Parathyroid adenoma (tissue), 2 donors: ENCODE measurements at regions not wholly inside any gene's neighbourhood (a gene's known extent, or its start where the extent isn't known, plus 50 kb on each side); places are given as distances from the start of the nearest gene placed in this dataset.

Experiments
- H2AFZ ChIP-seq: fragments of 300-600 bp; sonication (generic); one replicate; pipeline ENCODE4 v1.7.0; 2017; ENCODE audit warnings: antibody characterized with exemption, mild to moderate bottlenecking
- H3K27ac ChIP-seq: fragments of 300-600 bp; sonication (generic); one replicate; pipeline ENCODE4 v1.7.0; 2017
- H3K27me3 ChIP-seq: fragments of 300-600 bp; sonication (generic); one replicate; pipeline ENCODE4 v1.7.0; 2017; ENCODE audit warnings: low read length; ENCODE audit not compliant: control insufficient read depth, insufficient read depth
- H3K36me3 ChIP-seq: fragments of 300-600 bp; sonication (generic); one replicate; pipeline ENCODE4 v1.7.0; 2017; ENCODE audit warnings: low read length; ENCODE audit not compliant: control insufficient read depth, insufficient read depth
- H3K4me1 ChIP-seq: fragments of 300-600 bp; sonication (generic); one replicate; pipeline ENCODE4 v1.7.0; 2017; ENCODE audit warnings: control low read depth
- H3K4me2 ChIP-seq: fragments of 300-600 bp; sonication (generic); one replicate; pipeline ENCODE4 v1.7.0; 2017; ENCODE audit warnings: low read length
- H3K4me3 ChIP-seq: fragments of 300-600 bp; sonication (generic); one replicate; pipeline ENCODE4 v1.7.0; 2017; ENCODE audit warnings: low read depth, low read length
- H3K79me2 ChIP-seq: fragments of 300-600 bp; sonication (generic); one replicate; pipeline ENCODE4 v1.7.0; 2017; ENCODE audit warnings: control low read depth
- H3K9ac ChIP-seq: fragments of 300-600 bp; sonication (generic); one replicate; pipeline ENCODE4 v1.7.0; 2017; ENCODE audit warnings: mild to moderate bottlenecking
- H3K9me3 ChIP-seq: fragments of 300-600 bp; sonication (generic); one replicate; pipeline ENCODE4 v1.7.0; 2017; ENCODE audit warnings: low read length; ENCODE audit not compliant: control insufficient read depth
- CTCF ChIP-seq: fragments of 300-600 bp; sonication (generic); IDR thresholded peaks from one replicate; pipeline ENCODE4 v1.7.0; 2017; ENCODE audit warnings: antibody characterized with exemption, mild to moderate bottlenecking
- donor health status: primary hyperparathyroidism.

- H3K36me3 ChIP-seq: no peaks in the 10 kb centered on the region
- H3K9me3 ChIP-seq: no peaks in the 10 kb centered on the region
- H3K27ac ChIP-seq: no peak overlapping the region
- no peaks in the 10 kb centered on the region for H3K27me3 ChIP-seq
- no peak overlapping the region for H3K4me3 ChIP-seq
- no peaks in the 10 kb centered on the region for H3K79me2 ChIP-seq
- no peak for TF ChIP-seq CTCF
- no peak overlapping the region for H3K9ac ChIP-seq
- H3K4me2 ChIP-seq: no peak overlapping the region
- no peak overlapping the region for H2AFZ ChIP-seq
- H3K4me1 ChIP-seq: peaks cover 3% of the 10 kb centered on the region
These were observed 68.8 kb upstream of the SLC6A6 start for GRCh38 chr3:14333621-14334020.

DNA sequence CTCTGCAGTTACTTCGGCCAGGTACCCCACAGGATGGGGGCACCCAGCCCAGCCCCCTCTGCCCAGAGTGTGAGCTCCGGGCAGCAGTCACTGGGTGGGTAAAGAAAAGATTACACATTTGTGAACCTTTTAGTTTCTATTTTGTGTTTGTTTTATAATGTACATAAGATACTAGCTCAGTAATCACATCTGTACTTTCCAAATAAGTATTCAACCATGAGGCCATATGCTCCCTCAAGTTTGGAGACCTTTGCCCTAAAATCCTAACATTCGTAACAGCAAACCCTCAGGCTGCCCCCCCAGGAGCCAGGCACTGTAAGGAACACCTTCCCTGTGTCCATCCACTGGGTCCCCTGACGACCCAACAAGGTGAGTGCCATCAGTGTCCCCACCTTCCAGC is 68.3 kb upstream of the SLC6A6 start:
- no peaks in the 10 kb centered on the region for H3K36me3 ChIP-seq
- H3K27ac ChIP-seq: no peak overlapping the region
- H3K4me3 ChIP-seq: no peak overlapping the region
- peaks cover 3% of the 10 kb centered on the region for H3K4me1 ChIP-seq
- no peak overlapping the region for H3K9ac ChIP-seq
- no peaks in the 10 kb centered on the region for H3K9me3 ChIP-seq
- no peak overlapping the region for H2AFZ ChIP-seq
- no peak for TF ChIP-seq CTCF
- no peaks in the 10 kb centered on the region for H3K79me2 ChIP-seq
- H3K4me2 ChIP-seq: no peak overlapping the region
- no peaks in the 10 kb centered on the region for H3K27me3 ChIP-seq

DNA sequence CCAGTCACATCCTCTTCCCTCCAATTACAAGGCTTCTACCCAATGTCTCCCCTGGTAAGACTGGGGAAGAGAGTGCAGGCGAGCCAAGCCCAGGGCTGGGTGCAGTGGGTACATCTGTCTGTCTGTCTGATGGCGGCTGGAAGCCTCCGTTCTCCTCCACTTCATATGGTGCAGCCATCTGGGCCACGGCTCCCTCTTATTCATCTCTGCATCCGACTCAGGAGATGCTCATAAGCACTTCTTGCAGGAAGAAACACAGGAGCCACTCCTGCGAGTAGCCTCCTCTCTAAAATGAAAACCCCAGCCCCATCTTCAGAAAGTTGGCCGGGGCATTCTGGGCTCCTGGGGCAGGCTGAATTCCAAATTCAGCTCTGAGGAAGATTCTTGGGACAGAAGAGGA is 67.5 kb upstream of the SLC6A6 start:
- H3K27ac ChIP-seq: no peak overlapping the region
- H3K9ac ChIP-seq: no peak overlapping the region
- H2AFZ ChIP-seq: no peak overlapping the region
- H3K79me2 ChIP-seq: no peaks in the 10 kb centered on the region
- H3K4me3 ChIP-seq: no peak overlapping the region
- no peak overlapping the region for H3K4me2 ChIP-seq
- H3K27me3 ChIP-seq: no peaks in the 10 kb centered on the region
- no peaks in the 10 kb centered on the region for H3K36me3 ChIP-seq
- TF ChIP-seq CTCF: no peak
- no peaks in the 10 kb centered on the region for H3K4me1 ChIP-seq
- H3K9me3 ChIP-seq: no peaks in the 10 kb centered on the region

DNA sequence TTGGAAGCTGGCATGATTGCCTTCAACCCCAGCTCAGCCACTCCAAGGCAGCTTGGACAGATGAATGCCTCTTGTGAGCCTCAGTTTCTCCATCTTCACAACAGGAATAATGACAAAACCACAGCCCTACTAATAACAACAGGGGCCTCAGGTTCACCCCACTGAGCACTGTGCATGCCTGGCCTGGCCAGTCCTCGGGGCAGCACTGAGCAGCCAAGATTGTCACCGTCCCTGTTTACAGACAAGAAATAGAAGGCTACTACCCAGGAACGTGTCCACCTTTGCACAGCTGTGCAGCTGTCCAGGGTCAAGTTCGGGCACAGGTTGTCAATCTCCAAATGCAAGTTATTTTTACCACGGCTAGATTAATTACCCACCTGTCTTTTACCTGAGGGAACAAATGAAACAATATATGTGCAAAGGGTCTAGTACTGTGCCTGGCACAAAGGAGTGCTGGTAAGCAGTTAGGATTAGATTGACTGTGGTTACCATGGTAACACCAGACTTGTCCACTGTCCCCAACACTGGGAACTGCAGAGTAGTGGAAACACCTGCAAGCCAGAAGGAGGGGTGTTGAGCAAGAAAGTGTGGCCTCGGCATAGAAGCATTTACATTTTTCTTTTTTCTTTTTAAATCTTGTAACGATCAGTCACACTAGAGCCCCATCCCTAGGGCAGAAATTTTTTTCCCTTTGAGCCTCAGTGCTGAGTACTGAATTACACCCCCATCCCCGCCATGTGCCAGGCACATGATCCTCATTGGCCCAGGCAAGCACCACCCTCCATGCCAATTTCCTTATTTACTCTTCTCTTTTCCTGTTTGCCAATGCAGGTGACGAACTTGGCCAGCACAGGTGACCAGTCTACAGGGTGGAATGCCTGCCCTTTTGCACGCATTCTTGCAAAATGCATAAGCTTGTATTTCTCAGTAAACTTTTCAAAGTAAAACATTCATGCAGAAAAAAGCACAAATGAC is 66.3 kb upstream of the SLC6A6 start:
- peaks cover under 1% of the 10 kb centered on the region for H3K4me1 ChIP-seq
- no peak for TF ChIP-seq CTCF
- no peaks in the 10 kb centered on the region for H3K36me3 ChIP-seq
- H3K27ac ChIP-seq: no peak overlapping the region
- H3K9ac ChIP-seq: no peak overlapping the region
- H3K4me3 ChIP-seq: no peak overlapping the region
- H2AFZ ChIP-seq: no peak overlapping the region
- no peaks in the 10 kb centered on the region for H3K27me3 ChIP-seq
- H3K4me2 ChIP-seq: no peak overlapping the region
- H3K9me3 ChIP-seq: no peaks in the 10 kb centered on the region
- H3K79me2 ChIP-seq: no peaks in the 10 kb centered on the region
